Dermis blood vessel endothelial cell (primary cell): ENCODE measurements at regions not wholly inside any gene's neighbourhood (a gene's known extent, or its start where the extent isn't known, plus 50 kb on each side); places are given as distances from the start of the nearest gene placed in this dataset.
"Not testable (repeated sequence)": the region's sequence is repeated elsewhere in the genome, so short reads cannot be mapped to it uniquely, and the experiment has no call there.

Experiments
- DNase-seq: peaks from one replicate; pipeline ENCODE4 v3.0.0; 2010

GRCh38 chr13:88739195-88739594, 1068.0 kb downstream of the SLITRK5 start:
- DNase-seq = no peak

- no peak for DNase-seq
Measured at GRCh38 chr13:88744289-88744688, 1073.1 kb downstream of the SLITRK5 start.

GRCh38 chr13:88745011-88745410, 1073.8 kb downstream of the SLITRK5 start:
- no peak for DNase-seq

GRCh38 chr13:88752041-88752440, 1080.9 kb downstream of the SLITRK5 start:
- no peak for DNase-seq

- DNase-seq = no peak
Measured at GRCh38 chr13:88754141-88754540, 1083.0 kb downstream of the SLITRK5 start.

- DNase-seq = no peak
Measured at GRCh38 chr13:88761145-88761544, 1090.0 kb downstream of the SLITRK5 start.

- no peak for DNase-seq
Measured at GRCh38 chr13:88764103-88764502, 1092.9 kb downstream of the SLITRK5 start.

GRCh38 chr13:88800505-88800904, 1129.3 kb downstream of the SLITRK5 start:
- DNase-seq = no peak

GRCh38 chr13:88801361-88801760, 1130.2 kb downstream of the SLITRK5 start:
- no peak for DNase-seq

GRCh38 chr13:88802886-88803285, 1131.7 kb downstream of the SLITRK5 start:
- DNase-seq = no peak

- DNase-seq = no peak
Measured at GRCh38 chr13:88806438-88806837, 1135.3 kb downstream of the SLITRK5 start.

GRCh38 chr13:88817560-88817959, 1146.4 kb downstream of the SLITRK5 start:
- DNase-seq = no peak

GRCh38 chr13:88823114-88823513, 1151.9 kb downstream of the SLITRK5 start:
- DNase-seq = no peak

- DNase-seq = no peak
Measured at GRCh38 chr13:88824218-88824617, 1153.0 kb downstream of the SLITRK5 start.

- DNase-seq = no peak
Measured at GRCh38 chr13:88840085-88840484, 1168.9 kb downstream of the SLITRK5 start.

- DNase-seq = not testable (repeated sequence)
Measured at GRCh38 chr13:88852293-88852692, 1181.1 kb downstream of the SLITRK5 start.

- DNase-seq = no peak
Measured at GRCh38 chr13:88857256-88857655, 1186.1 kb downstream of the SLITRK5 start.

GRCh38 chr13:88862095-88862620, 1191.0 kb downstream of the SLITRK5 start:
- DNase-seq = no peak

- no peak for DNase-seq
Measured at GRCh38 chr13:88863116-88863515, 1191.9 kb downstream of the SLITRK5 start.

- DNase-seq = no peak
Measured at GRCh38 chr13:88866195-88866594, 1195.0 kb downstream of the SLITRK5 start.

- no peak for DNase-seq
Measured at GRCh38 chr13:88883741-88884140, 1212.6 kb downstream of the SLITRK5 start.

- DNase-seq = no peak
Measured at GRCh38 chr13:88887045-88887662, 1216.0 kb downstream of the SLITRK5 start.

GRCh38 chr13:88895261-88895941, 1224.2 kb downstream of the SLITRK5 start:
- no peak for DNase-seq

- DNase-seq = no peak
Measured at GRCh38 chr13:88896466-88896865, 1225.3 kb downstream of the SLITRK5 start.
